Neural crest cell (in vitro differentiated cells): ENCODE measurements at regions not wholly inside any gene's neighbourhood (a gene's known extent, or its start where the extent isn't known, plus 50 kb on each side); places are given as distances from the start of the nearest gene placed in this dataset.

Experiments used
- DNase-seq: peaks from one replicate; pipeline ENCODE4 v3.0.0; 2021; ENCODE audit warnings: low read depth, mixed read lengths, low spot score
- H3K27ac Mint-ChIP-seq: one replicate; pipeline ENCODE4 v1.8.0; 2021; ENCODE audit warnings: mild to moderate bottlenecking, mixed read lengths; ENCODE audit not compliant: unreplicated experiment
- H3K27me3 Mint-ChIP-seq: 2 replicates; pipeline ENCODE4 v1.8.0; 2021; ENCODE audit warnings: low read depth, mild to moderate bottlenecking, mixed read lengths
- H3K36me3 Mint-ChIP-seq: 2 replicates; pipeline ENCODE4 v1.8.0; 2021; ENCODE audit warnings: low read depth, mild to moderate bottlenecking, mixed read lengths
- H3K4me1 Mint-ChIP-seq: 2 replicates; pipeline ENCODE4 v1.8.0; 2021; ENCODE audit warnings: mixed read lengths
- H3K4me3 Mint-ChIP-seq: one replicate; pipeline ENCODE4 v1.8.0; 2021; ENCODE audit warnings: mild to moderate bottlenecking, mixed read lengths
- H3K9me3 Mint-ChIP-seq: 2 replicates; pipeline ENCODE4 v1.8.0; 2021; ENCODE audit warnings: mixed read lengths
- TF ChIP-seq, protein P1 (sequence below): fragments of 200-600 bp; sonication (generic); conservative IDR thresholded peaks from 2 replicates; pipeline ENCODE4 v1.5.0; 2021; ENCODE audit warnings: antibody characterized with exemption, mild to moderate bottlenecking

DNA sequence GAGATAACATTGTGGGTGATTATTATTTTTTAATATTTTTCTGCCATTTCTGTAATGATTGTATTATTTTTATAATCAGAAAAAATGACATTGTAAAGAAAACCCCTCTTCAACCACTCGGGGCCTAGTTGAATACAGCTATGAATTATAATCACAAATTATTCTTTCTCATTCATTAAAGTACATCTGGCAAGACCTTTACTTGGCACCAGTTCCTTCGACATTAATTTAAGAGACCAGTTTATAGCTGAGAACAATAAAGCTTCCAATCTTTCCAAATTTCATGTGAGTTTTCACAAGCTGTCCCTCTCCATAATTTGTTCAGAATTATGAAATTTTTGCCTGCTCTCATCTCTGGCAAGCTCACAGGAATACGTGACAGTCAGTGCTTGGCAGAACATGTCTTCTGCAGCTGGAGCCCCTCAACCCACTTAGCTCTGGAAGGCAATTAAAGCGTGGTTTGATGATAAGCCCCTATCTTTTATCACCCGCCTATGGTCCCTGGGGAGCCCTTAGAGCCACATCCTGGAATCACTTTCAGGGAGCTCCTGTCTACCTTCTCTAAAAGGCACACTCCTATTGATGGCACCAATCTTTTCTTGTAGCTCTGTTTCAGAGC is 201.8 kb upstream of the PRNP start:
- H3K9me3 Mint-ChIP-seq, result no peaks in the 10 kb centered on the region
- H3K4me3 Mint-ChIP-seq, result no peak overlapping the region
- no peak for DNase-seq
- no peaks in the 10 kb centered on the region for H3K36me3 Mint-ChIP-seq
- no peak overlapping the region for H3K27ac Mint-ChIP-seq
- H3K4me1 Mint-ChIP-seq, result no peaks in the 10 kb centered on the region
- TF ChIP-seq, protein P1, sequence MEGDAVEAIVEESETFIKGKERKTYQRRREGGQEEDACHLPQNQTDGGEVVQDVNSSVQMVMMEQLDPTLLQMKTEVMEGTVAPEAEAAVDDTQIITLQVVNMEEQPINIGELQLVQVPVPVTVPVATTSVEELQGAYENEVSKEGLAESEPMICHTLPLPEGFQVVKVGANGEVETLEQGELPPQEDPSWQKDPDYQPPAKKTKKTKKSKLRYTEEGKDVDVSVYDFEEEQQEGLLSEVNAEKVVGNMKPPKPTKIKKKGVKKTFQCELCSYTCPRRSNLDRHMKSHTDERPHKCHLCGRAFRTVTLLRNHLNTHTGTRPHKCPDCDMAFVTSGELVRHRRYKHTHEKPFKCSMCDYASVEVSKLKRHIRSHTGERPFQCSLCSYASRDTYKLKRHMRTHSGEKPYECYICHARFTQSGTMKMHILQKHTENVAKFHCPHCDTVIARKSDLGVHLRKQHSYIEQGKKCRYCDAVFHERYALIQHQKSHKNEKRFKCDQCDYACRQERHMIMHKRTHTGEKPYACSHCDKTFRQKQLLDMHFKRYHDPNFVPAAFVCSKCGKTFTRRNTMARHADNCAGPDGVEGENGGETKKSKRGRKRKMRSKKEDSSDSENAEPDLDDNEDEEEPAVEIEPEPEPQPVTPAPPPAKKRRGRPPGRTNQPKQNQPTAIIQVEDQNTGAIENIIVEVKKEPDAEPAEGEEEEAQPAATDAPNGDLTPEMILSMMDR, result no peak
- peaks cover 2% of the 10 kb centered on the region for H3K27me3 Mint-ChIP-seq

GRCh38 chr20:4483961-4484360 is 202.3 kb upstream of the PRNP start:
- no peak for DNase-seq
- TF ChIP-seq, protein P1, result no peak
- no peaks in the 10 kb centered on the region for H3K36me3 Mint-ChIP-seq
- no peaks in the 10 kb centered on the region for H3K9me3 Mint-ChIP-seq
- no peaks in the 10 kb centered on the region for H3K4me1 Mint-ChIP-seq
- peaks cover 2% of the 10 kb centered on the region for H3K27me3 Mint-ChIP-seq
- H3K4me3 Mint-ChIP-seq, result no peak overlapping the region
- H3K27ac Mint-ChIP-seq, result no peak overlapping the region

DNA sequence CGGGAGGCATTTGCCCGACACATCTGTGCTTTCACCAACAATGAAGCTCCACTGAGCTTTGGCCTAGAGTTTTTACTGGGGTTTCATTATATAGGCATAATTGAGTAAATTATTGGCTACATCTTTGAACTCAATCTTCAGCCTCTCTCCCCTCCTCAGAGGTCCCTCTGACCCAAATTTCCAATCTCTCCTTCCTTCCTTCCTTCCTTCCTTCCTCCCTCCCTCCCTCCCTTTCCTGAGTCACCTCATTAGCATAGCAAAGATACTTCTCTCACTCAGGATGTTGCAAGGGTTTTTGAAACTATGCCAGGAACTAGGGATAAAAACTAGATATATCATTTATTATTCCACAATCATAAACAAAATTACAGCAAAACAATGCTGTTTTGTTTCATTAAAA is 202.8 kb upstream of the PRNP start:
- Mint-ChIP-seq H3K4me3 (no peak overlapping the region), H3K9me3 (no peaks in the 10 kb centered on the region), H3K27ac (no peak overlapping the region), H3K36me3 (no peaks in the 10 kb centered on the region), H3K4me1 (no peaks in the 10 kb centered on the region), H3K27me3 (peaks cover 2% of the 10 kb centered on the region)
- TF ChIP-seq, protein P1, result no peak
- no peak for DNase-seq

DNA sequence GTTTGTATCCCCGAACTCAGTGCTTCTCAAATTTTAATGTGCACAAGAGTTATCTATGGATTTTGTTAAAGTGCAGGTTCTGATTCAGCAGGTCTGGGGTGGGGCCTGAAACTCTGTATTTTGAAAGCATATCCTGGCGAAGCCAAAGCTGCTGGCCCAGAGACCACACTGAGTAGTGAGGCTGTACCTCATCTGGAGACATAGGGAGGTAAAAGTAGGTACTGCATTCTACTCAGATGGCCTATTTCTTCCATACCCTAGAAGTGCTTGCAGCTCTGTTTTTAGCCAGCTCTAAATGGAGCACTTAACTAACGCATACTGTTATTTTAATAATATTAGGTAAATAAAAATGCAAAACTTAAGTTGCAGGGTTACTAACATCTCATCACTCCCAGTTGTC is 206.2 kb upstream of the PRNP start:
- Mint-ChIP-seq H3K36me3 (no peaks in the 10 kb centered on the region), H3K4me1 (no peaks in the 10 kb centered on the region), H3K27ac (no peak overlapping the region), H3K4me3 (no peak overlapping the region), H3K9me3 (no peaks in the 10 kb centered on the region), H3K27me3 (peaks cover 2% of the 10 kb centered on the region)
- TF ChIP-seq, protein P1, result no peak
- DNase-seq, result no peak

DNA sequence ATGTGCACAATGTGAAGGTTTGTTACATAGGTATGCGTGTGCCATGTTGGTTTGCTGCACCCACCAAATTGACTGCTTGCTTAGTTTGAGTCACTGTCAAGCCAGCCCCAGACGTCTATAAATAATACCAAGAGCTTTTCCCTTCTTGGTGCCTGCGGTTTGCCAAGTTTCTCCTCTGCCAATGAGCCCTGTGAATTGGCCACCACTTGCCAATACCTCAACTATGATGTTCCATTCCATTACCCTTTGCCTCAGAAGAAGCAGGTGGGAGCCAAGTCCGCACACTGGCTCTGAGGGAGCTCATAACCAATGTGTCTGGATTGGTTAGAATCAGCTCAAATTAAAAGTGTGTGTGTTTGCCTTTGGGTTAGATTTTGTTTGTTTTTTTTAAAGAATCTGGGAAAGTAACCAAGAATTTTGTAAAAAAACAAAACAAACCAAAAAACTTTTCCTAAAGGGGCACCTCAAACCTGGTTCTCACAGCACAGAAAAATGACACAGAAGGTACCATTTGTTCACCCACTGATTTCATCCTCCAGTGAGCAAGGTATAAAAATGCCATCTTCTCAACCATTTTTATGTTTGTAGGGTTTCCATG is 209.3 kb upstream of the PRNP start:
- Mint-ChIP-seq H3K36me3 (no peaks in the 10 kb centered on the region), H3K9me3 (no peaks in the 10 kb centered on the region), H3K27ac (no peak overlapping the region), H3K4me1 (no peaks in the 10 kb centered on the region), H3K27me3 (peaks cover 5% of the 10 kb centered on the region), H3K4me3 (no peak overlapping the region)
- DNase-seq, result no peak
- TF ChIP-seq, protein P1, result no peak
